Prostate gland (tissue), 2 donors: ENCODE measurements at regions not wholly inside any gene's neighbourhood (a gene's known extent, or its start where the extent isn't known, plus 50 kb on each side); places are given as distances from the start of the nearest gene placed in this dataset.

ENCODE experiments used
- DNase-seq: peaks from one replicate; pipeline ENCODE4 v3.0.0-alpha.2; 2019; ENCODE audit warnings: low spot score
- H3K27ac ChIP-seq, 2 donors: fragments of 200-600 bp; sonication (generic); 2 replicates each; pipeline ENCODE4 v1.5.1; 2017 to 2019
- H3K27me3 ChIP-seq: fragments of 200-600 bp; sonication (generic); replicated peaks from 2 replicates; pipeline ENCODE4 v1.5.1; 2019; ENCODE audit not compliant: insufficient read depth
- H3K36me3 ChIP-seq, 2 donors: fragments of 200-600 bp; sonication (generic); 1 replicate in 1 of 2; 2 replicates in 1 of 2; pipeline versions ENCODE4 v1.5.1 to v1.8.1; 2017 to 2019
- H3K4me1 ChIP-seq: fragments of 200-600 bp; sonication (generic); replicated peaks from 2 replicates; pipeline ENCODE4 v1.5.1; 2019
- H3K4me3 ChIP-seq, 2 donors: fragments of 200-600 bp; sonication (generic); 2 replicates each; pipeline ENCODE4 v1.5.1; 2017 to 2019
- H3K9me3 ChIP-seq: fragments of 200-600 bp; sonication (generic); 2 replicates; pipeline ENCODE4 v1.5.1; 2017
- POLR2A ChIP-seq: fragments of 450-650 bp; IDR thresholded peaks from one replicate; pipeline ENCODE4 v1.6.1; 2016; ENCODE audit warnings: antibody characterized with exemption, mild to moderate bottlenecking
- POLR2AphosphoS5 ChIP-seq: sonication (generic); formaldehyde crosslinking; IDR thresholded peaks from one replicate; pipeline ENCODE4 v1.6.1; 2017; ENCODE audit warnings: antibody characterized with exemption
- WGBS: methylation state at CpG from one replicate; pipeline ENCODE4 v1.1.5; 2018; 5-methylcytosine and 5-hydroxymethylcytosine counted together
- intact Hi-C: fragments of 100-400 bp; cut with DNase I; formaldehyde crosslinking; loops from one replicate; pipeline ENCODE4 v1.14.2; 2022
- TF ChIP-seq, protein P1 (sequence below), 4 experiments: fragments of 200-600 bp in 2 of 4; fragments of 450-650 bp in 2 of 4; sonication (generic) in 2 of 4; IDR thresholded peaks; 1 replicate in 3 of 4; 2 replicates in 1 of 4; pipeline ENCODE4 v1.5.1; 2016 to 2019; ENCODE audit warnings: antibody characterized with exemption in 4 of 4, mild to moderate bottlenecking in 2 of 4, moderate library complexity in 2 of 4

- H3K36me3 ChIP-seq, result no peaks in the 10 kb centered on the region
- no peak overlapping the region for H3K27ac ChIP-seq
- peaks cover 3% of the 10 kb centered on the region for H3K4me1 ChIP-seq
- WGBS, result 88% methylated on average over 6 of the region's 6 CpGs
- H3K4me3 ChIP-seq, result no peak overlapping the region
- TF ChIP-seq, protein P1, sequence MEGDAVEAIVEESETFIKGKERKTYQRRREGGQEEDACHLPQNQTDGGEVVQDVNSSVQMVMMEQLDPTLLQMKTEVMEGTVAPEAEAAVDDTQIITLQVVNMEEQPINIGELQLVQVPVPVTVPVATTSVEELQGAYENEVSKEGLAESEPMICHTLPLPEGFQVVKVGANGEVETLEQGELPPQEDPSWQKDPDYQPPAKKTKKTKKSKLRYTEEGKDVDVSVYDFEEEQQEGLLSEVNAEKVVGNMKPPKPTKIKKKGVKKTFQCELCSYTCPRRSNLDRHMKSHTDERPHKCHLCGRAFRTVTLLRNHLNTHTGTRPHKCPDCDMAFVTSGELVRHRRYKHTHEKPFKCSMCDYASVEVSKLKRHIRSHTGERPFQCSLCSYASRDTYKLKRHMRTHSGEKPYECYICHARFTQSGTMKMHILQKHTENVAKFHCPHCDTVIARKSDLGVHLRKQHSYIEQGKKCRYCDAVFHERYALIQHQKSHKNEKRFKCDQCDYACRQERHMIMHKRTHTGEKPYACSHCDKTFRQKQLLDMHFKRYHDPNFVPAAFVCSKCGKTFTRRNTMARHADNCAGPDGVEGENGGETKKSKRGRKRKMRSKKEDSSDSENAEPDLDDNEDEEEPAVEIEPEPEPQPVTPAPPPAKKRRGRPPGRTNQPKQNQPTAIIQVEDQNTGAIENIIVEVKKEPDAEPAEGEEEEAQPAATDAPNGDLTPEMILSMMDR (IDR thresholded peaks at IDR 0.05), result no peak
- TF ChIP-seq POLR2AphosphoS5 (no peak), POLR2A (no peak)
- H3K27me3 ChIP-seq, result no peaks in the 10 kb centered on the region
- intact Hi-C loops, result loop anchor here (5.0 kb wide), 2 partner anchors 58 to 222 kb away; no protein-coding TSS in a partner anchor
- no peak for DNase-seq
- no peaks in the 10 kb centered on the region for H3K9me3 ChIP-seq
These were observed 68.5 kb upstream of the ARMC2 start for GRCh38 chr6:108779536-108780275.

GRCh38 chr6:108780784-108781183 lies 67.4 kb upstream of the ARMC2 start:
- no peak overlapping the region for H3K27ac ChIP-seq
- H3K9me3 ChIP-seq, result no peaks in the 10 kb centered on the region
- peaks cover 3% of the 10 kb centered on the region for H3K4me1 ChIP-seq
- no peak overlapping the region for H3K4me3 ChIP-seq
- 84% methylated on average over 6 of the region's 6 CpGs for WGBS
- intact Hi-C loops, result loop anchor here (5.0 kb wide), 2 partner anchors 57 to 223 kb away; no protein-coding TSS in a partner anchor
- no peak for DNase-seq
- no peaks in the 10 kb centered on the region for H3K27me3 ChIP-seq
- TF ChIP-seq POLR2AphosphoS5 (no peak), POLR2A (no peak)
- TF ChIP-seq, protein P1 (IDR thresholded peaks at IDR 0.05), result no peak
- H3K36me3 ChIP-seq, result no peaks in the 10 kb centered on the region

DNA sequence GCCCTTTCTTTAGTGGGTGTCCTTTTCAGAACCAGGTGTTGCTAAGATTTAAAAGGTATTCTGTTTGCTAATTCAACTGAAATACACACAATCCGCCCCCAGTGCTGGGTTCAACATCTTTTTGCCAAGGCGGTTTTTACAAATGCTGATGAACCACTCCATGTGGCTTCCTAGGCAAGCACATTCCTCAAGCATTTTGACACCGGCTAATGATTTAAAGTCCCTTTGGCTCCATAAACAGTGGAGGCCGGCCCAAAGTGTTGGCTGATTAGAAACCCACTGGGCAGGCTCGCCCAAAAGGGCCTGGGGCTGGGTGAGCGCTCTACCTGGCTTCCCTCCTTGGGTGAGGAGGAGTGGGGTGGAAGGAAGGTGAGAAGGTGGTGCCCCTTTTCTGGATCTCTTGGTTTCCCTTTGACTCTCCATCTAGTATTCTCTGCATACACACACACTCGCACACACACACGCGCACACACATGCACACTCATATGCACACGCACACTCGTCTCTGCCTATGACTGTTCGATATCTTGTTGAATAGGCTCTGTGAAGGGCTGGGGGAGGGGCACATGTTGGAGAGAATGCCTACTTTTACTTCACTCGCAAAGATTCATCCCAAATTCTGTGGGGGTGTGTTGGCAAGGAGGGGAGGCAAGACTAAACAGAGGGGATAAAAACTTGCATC lies 66.7 kb upstream of the ARMC2 start:
- Histone ChIP-seq H3K27ac (peak overlapping the region; percentile 63 to 67), H3K27me3 (no peaks in the 10 kb centered on the region), H3K36me3 (no peaks in the 10 kb centered on the region), H3K9me3 (no peaks in the 10 kb centered on the region), H3K4me3 (peak overlapping the region; percentile 35 to 39), H3K4me1 (peaks cover 3% of the 10 kb centered on the region)
- DNase-seq, result no peak
- 46% methylated on average over 13 of the region's 13 CpGs for WGBS
- intact Hi-C loops, result loop anchor here (2.0 to 5.0 kb wide), 4 partner anchors 56 to 291 kb away; no protein-coding TSS in a partner anchor
- TF ChIP-seq, protein P1 (IDR thresholded peaks at IDR 0.05), result no peak

DNA sequence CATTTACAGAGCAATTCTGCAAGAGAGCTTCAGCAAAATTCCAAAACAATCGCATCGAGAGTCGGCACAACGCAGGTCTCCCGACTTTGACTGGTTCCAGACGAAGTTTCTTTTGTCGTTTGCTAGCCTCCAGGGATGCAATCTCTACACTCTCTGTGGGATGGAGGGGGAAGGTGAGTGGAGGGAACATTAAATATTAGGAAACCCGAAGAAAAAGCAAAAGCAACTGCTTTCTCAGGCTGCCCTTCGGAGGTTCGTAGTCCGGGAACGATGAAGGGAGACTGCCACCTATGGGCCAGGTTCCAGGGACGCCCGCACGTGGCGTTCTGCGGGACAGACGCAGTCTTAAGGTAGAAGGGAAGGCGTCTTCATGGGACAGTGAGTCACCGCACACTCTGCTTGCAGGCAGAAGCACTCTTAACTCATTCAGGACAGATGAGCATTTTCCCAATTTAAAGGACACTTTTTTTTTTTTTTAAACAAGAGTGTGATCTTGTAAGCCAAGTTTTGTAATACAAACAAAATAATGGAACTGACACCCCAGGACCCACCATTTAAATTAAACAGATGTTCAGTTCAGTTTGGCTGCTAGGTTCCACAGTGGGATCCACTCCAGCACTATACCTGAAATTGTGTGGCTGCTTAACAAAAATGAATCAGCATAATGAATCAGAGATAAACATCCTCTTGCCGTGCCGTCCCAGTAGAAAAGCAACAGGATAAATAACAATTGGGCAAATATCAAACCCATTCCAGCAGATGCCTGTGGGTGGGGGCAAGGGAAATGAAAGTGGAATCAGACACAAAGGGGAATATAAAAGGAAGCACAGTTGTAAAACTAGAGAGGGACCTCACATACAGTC lies 65.8 kb upstream of the ARMC2 start:
- H3K4me3 ChIP-seq, result peak overlapping the region; percentile 35 to 39
- intact Hi-C loops, result loop anchor here (2.0 to 5.0 kb wide), 4 partner anchors 55 to 290 kb away; no protein-coding TSS in a partner anchor
- TF ChIP-seq POLR2AphosphoS5 (peak; percentile 89), POLR2A (no peak)
- TF ChIP-seq, protein P1 (IDR thresholded peaks at IDR 0.05), result peak; percentile 55 to 81 (median 80)
- peak overlapping the region; percentile 63 to 67 for H3K27ac ChIP-seq
- H3K9me3 ChIP-seq, result no peaks in the 10 kb centered on the region
- peak; percentile 90 for DNase-seq
- 2% methylated on average over 22 of the region's 22 CpGs for WGBS
- no peaks in the 10 kb centered on the region for H3K36me3 ChIP-seq
- peaks cover 3% of the 10 kb centered on the region for H3K4me1 ChIP-seq
- no peaks in the 10 kb centered on the region for H3K27me3 ChIP-seq
